Epithelial cell of proximal tubule (primary cell): ENCODE measurements at regions not wholly inside any gene's neighbourhood (a gene's known extent, or its start where the extent isn't known, plus 50 kb on each side); places are given as distances from the start of the nearest gene placed in this dataset.

Experiments used
- DNase-seq: peaks from one replicate; pipeline ENCODE4 v3.0.0-alpha.2; 2011; ENCODE audit warnings: low read depth
- H3K4me3 ChIP-seq: 2 replicates; pipeline ENCODE4 v1.5.1; 2011; ENCODE audit warnings: low read depth, mild to moderate bottlenecking, low read length
- TF ChIP-seq, protein P1 (sequence below): conservative IDR thresholded peaks from 2 replicates; pipeline ENCODE4 v1.5.1; 2012; ENCODE audit warnings: low read depth, mild to moderate bottlenecking, low read length

DNA sequence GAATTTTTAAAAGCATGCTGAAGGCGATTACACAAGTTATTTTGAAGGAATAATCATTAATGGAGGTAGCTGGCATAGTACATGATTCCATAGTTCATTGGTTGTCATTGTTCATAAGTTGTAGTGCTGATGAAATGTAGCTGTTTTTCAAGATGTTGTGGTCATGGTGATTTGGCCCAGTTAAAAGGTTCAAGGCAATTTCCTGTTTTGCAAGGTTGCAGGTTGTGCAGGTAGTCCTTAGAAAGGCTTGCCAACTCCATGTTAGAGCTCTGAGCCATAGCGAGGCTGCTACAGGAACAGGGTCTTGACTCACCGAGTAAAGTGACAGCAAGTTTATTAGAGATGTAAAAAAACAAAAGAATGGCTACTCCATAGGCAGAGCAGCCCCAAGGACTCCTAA, 95.8 kb upstream of the CHORDC1 start:
- no peak overlapping the region for H3K4me3 ChIP-seq
- TF ChIP-seq, protein P1, sequence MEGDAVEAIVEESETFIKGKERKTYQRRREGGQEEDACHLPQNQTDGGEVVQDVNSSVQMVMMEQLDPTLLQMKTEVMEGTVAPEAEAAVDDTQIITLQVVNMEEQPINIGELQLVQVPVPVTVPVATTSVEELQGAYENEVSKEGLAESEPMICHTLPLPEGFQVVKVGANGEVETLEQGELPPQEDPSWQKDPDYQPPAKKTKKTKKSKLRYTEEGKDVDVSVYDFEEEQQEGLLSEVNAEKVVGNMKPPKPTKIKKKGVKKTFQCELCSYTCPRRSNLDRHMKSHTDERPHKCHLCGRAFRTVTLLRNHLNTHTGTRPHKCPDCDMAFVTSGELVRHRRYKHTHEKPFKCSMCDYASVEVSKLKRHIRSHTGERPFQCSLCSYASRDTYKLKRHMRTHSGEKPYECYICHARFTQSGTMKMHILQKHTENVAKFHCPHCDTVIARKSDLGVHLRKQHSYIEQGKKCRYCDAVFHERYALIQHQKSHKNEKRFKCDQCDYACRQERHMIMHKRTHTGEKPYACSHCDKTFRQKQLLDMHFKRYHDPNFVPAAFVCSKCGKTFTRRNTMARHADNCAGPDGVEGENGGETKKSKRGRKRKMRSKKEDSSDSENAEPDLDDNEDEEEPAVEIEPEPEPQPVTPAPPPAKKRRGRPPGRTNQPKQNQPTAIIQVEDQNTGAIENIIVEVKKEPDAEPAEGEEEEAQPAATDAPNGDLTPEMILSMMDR = no peak
- DNase-seq = peak; percentile 15

DNA sequence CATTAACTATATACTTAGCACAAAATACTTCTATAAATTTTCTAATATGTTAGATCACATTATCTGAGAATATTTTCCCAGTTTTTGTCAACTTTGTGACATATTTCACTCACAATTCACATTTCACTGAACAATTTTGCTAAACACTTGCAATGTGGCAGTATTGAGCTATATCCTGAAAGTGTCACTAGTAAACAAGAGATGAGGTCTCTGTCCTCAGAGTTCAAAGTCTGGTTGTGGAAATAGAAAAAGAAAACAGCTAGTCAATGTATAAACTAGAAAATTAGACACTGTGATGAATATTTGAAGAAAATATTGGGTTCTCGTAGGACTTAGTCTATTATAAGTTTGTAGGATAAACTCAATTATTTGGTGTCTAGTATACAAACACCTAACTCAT, 87.4 kb upstream of the CHORDC1 start:
- no peak for DNase-seq
- no peak overlapping the region for H3K4me3 ChIP-seq
- TF ChIP-seq, protein P1 = no peak

GRCh38 chr11:90309693-90310092, 86.8 kb upstream of the CHORDC1 start:
- TF ChIP-seq, protein P1 = no peak
- H3K4me3 ChIP-seq = no peak overlapping the region
- no peak for DNase-seq

DNA sequence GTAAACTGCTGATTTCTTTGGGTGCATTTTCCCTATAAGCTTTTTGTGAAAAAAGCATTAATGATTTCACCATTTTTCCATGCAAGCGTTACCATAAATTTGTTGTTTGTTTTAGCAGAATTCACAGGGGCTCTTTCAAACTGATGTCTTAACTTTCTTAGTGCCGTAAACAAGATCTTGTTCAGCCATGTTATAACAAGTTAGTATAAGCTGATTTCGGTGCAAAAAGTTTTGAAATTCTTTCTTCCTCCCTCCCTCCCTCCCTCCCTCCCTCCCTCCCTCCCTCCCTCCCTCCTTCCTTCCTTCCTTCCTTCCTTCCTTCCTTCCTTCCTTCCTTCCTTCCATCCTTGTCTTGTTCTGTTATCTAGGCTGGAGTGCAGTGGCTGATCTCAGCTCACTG, 71.7 kb upstream of the CHORDC1 start:
- no peak overlapping the region for H3K4me3 ChIP-seq
- TF ChIP-seq, protein P1 = no peak
- no peak for DNase-seq

- TF ChIP-seq, protein P1 = no peak
These were observed 71.2 kb upstream of the CHORDC1 start for GRCh38 chr11:90294091-90294490.

DNA sequence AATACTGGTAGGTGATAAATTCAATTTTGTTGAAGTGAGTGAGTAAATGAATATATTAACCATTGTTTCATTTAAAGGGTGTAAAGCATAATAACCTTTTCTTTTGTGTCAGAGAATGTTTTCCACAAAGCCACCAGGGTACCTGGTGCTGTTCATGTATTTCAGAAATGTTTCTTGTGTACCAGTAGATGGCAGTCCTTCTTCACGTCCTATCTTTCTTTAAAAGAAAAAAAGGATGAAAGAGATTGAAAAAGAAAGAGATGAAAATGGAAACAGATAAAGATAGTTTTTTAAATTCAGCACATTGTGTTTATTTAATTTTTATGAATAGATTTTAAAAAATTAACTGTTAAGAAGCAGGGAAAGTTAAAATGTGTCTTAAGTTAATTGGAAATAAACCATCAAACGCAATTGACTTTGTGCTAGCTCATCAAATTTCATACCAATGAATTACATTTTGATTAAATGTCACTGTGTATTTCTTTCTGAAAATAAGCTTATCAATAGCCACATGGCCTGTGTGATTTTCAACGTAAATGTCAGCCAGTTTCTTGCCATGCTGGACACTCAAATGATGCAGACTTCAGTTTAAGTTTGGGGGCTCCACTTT, 65.5 kb upstream of the CHORDC1 start:
- DNase-seq = no peak
- TF ChIP-seq, protein P1 = peak; percentile 74

More at GRCh38 chr11:90294091-90294490, 71.2 kb upstream of the CHORDC1 start:
- H3K4me3 ChIP-seq = no peak overlapping the region
- DNase-seq = no peak

GRCh38 chr11:90286640-90287039, 63.8 kb upstream of the CHORDC1 start:
- no peak overlapping the region for H3K4me3 ChIP-seq
- no peak for DNase-seq
- TF ChIP-seq, protein P1 = no peak

More for the DNA sequence above, 65.5 kb upstream of the CHORDC1 start:
- no peak overlapping the region for H3K4me3 ChIP-seq
